ENCODE measurements at regions not wholly inside any gene's neighbourhood (a gene's known extent, or its start where the extent isn't known, plus 50 kb on each side); places are given as distances from the start of the nearest gene placed in this dataset.

- no peak for DNase-seq
Measured at GRCh38 chr22:23000657-23001347, 69.5 kb upstream of the GNAZ start.

DNA sequence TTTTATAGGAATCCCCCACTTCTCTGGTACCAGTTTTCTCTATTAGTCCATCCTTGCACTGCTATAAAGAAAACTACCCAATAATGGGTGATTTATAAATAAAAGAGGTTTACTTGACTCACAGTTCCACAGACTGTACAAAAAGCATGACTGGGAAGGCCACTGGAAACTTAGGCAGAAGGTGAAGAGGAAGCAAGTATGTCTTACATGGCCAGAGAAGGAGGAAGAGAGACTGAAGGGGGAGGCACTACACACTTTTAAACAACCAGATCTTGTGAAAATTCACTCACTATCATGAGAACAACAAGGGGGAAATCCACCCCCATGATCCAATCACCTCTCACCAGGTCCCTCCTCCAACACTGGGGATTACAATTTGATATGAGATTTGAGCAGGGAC is 68.9 kb upstream of the GNAZ start:
- no peak for DNase-seq

GRCh38 chr22:23002612-23003180 is 67.6 kb upstream of the GNAZ start:
- no peak for DNase-seq

GRCh38 chr22:23007823-23008222 is 62.5 kb upstream of the GNAZ start:
- no peak for DNase-seq

- no peak for DNase-seq
Measured at GRCh38 chr22:23008896-23009295, 61.4 kb upstream of the GNAZ start.
